ENCODE measurements at regions not wholly inside any gene's neighbourhood (a gene's known extent, or its start where the extent isn't known, plus 50 kb on each side); places are given as distances from the start of the nearest gene placed in this dataset.

- no peak for TF ChIP-seq ZNF510 (tag by site-specific recombination; IDR thresholded peaks at IDR 0.05; ENCODE audit: insufficient replicate concordance)
These were observed 272.3 kb upstream of the COL3A1 start (continued) for GRCh38 chr2:188701836-188702235.

- ChIA-PET CTCF (no interaction called here), POLR2A (no interaction called here)
These were observed 269.0 kb upstream of the COL3A1 start for GRCh38 chr2:188705191-188705590.

More at GRCh38 chr2:188705191-188705590, 269.0 kb upstream of the COL3A1 start:
- H3K27ac ChIP-seq (ENCODE audit: extremely low read depth, low read depth, low read length) = no peak overlapping the region
- no peaks in the 10 kb centered on the region for H3K9me3 ChIP-seq (ENCODE audit: control insufficient read depth, insufficient read depth, low read depth, low read length)
- TF ChIP-seq ZNF549 (tag by site-specific recombination; IDR thresholded peaks at IDR 0.05) = no peak
- no peak for TF ChIP-seq ZNF394 (tag by site-specific recombination; IDR thresholded peaks at IDR 0.05; ENCODE audit: borderline replicate concordance)
- no peak for TF ChIP-seq PRDM4 (tag by site-specific recombination; IDR thresholded peaks at IDR 0.05)
- TF ChIP-seq ZBTB44 (tag by site-specific recombination; IDR thresholded peaks at IDR 0.05) = no peak
- TF ChIP-seq ZNF416 (tag by site-specific recombination; IDR thresholded peaks at IDR 0.05) = no peak
- no peak for TF ChIP-seq ZNF132 (tag by site-specific recombination; IDR thresholded peaks at IDR 0.05; ENCODE audit: borderline replicate concordance)
- TF ChIP-seq ZEB2 (tag by site-specific recombination; IDR thresholded peaks at IDR 0.05) = no peak
- TF ChIP-seq PRDM10 (tag by site-specific recombination; IDR thresholded peaks at IDR 0.05) = no peak
- TF ChIP-seq EGR2 (tag by site-specific recombination; IDR thresholded peaks at IDR 0.05; ENCODE audit: low read depth) = no peak
- TF ChIP-seq ZSCAN30 (tag by site-specific recombination; IDR thresholded peaks at IDR 0.05) = no peak
- TF ChIP-seq ZNF571 (tag by site-specific recombination; IDR thresholded peaks at IDR 0.05) = no peak
- no peak for TF ChIP-seq ZNF266 (tag by site-specific recombination; IDR thresholded peaks at IDR 0.05; ENCODE audit: low read depth)
- TF ChIP-seq ZBTB7A (tag by site-specific recombination; IDR thresholded peaks at IDR 0.05; ENCODE audit: low read depth) = no peak
- TF ChIP-seq ATF2 (tag by site-specific recombination; IDR thresholded peaks at IDR 0.05; ENCODE audit: low read depth) = no peak
- TF ChIP-seq ZNF292 (tag by site-specific recombination; IDR thresholded peaks at IDR 0.05; ENCODE audit: borderline replicate concordance, low read depth) = no peak
- no peak for TF ChIP-seq ZNF776 (tag by site-specific recombination; IDR thresholded peaks at IDR 0.05; ENCODE audit: borderline replicate concordance)
- TF ChIP-seq ZNF514 (tag by site-specific recombination; IDR thresholded peaks at IDR 0.05) = no peak
- TF ChIP-seq ZNF274 (IDR thresholded peaks at IDR 0.05; ENCODE audit: low read length) = no peak
- TF ChIP-seq ZNF274 (tag by site-specific recombination; IDR thresholded peaks at IDR 0.05; ENCODE audit: borderline replicate concordance) = no peak
- no peak for TF ChIP-seq ZSCAN18 (tag by site-specific recombination; IDR thresholded peaks at IDR 0.05)
- TF ChIP-seq ZNF521 (tag by site-specific recombination; IDR thresholded peaks at IDR 0.05) = no peak
- H3K4me1 ChIP-seq (ENCODE audit: control insufficient read depth, insufficient read depth, low read length) = no peaks in the 10 kb centered on the region
- no peak overlapping the region for H3K4me3 ChIP-seq (ENCODE audit: low read depth, low read length)
- H3K36me3 ChIP-seq (ENCODE audit: control insufficient read depth in 2 of 2, insufficient read depth in 1 of 2, low read length in 2 of 2) = no peaks in the 10 kb centered on the region
